B cell (primary cell): ENCODE measurements at regions not wholly inside any gene's neighbourhood (a gene's known extent, or its start where the extent isn't known, plus 50 kb on each side); places are given as distances from the start of the nearest gene placed in this dataset.

Source experiments
- EZH2 ChIP-seq: IDR thresholded peaks from 2 replicates; pipeline ENCODE4 v1.6.1; 2012; ENCODE audit warnings: borderline replicate concordance, low read depth, mild to moderate bottlenecking, moderate library complexity, low read length; ENCODE audit not compliant: insufficient read depth, poor library complexity, severe bottlenecking
- TF ChIP-seq, protein P1 (sequence below): fragments of 200-600 bp; IDR thresholded peaks from one replicate; pipeline ENCODE4 v1.8.0; 2022; ENCODE audit warnings: antibody characterized with exemption, mild to moderate bottlenecking

DNA sequence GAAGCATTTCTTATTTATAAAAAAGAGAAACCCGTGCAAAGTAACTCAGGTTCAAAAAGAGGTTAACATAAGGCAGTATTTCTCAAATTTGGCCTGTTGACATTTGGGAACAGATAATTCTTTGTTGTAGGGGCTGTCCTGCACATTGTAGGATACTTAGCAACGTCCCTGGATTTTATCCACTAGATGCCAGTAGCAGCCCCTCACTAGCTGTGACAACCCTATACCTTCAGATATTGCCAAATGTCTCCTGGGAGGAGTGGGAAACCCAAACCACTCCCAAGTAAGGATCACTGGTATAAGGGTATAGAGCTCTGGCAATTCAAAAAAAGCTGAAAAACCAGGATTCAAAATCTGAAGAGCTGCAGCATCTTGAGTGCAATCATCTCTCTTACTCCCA lies 202.3 kb upstream of the PRKCQ start:
- TF ChIP-seq EZH2: no peak
- TF ChIP-seq, protein P1, sequence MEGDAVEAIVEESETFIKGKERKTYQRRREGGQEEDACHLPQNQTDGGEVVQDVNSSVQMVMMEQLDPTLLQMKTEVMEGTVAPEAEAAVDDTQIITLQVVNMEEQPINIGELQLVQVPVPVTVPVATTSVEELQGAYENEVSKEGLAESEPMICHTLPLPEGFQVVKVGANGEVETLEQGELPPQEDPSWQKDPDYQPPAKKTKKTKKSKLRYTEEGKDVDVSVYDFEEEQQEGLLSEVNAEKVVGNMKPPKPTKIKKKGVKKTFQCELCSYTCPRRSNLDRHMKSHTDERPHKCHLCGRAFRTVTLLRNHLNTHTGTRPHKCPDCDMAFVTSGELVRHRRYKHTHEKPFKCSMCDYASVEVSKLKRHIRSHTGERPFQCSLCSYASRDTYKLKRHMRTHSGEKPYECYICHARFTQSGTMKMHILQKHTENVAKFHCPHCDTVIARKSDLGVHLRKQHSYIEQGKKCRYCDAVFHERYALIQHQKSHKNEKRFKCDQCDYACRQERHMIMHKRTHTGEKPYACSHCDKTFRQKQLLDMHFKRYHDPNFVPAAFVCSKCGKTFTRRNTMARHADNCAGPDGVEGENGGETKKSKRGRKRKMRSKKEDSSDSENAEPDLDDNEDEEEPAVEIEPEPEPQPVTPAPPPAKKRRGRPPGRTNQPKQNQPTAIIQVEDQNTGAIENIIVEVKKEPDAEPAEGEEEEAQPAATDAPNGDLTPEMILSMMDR: no peak
